Fibroblast of skin of back (primary cell): ENCODE measurements at regions not wholly inside any gene's neighbourhood (a gene's known extent, or its start where the extent isn't known, plus 50 kb on each side); places are given as distances from the start of the nearest gene placed in this dataset.
"Not testable (repeated sequence)": the region's sequence is repeated elsewhere in the genome, so short reads cannot be mapped to it uniquely, and the experiment has no call there.

Experiments
- DNase-seq: peaks from one replicate; pipeline ENCODE4 v3.0.0-alpha.2; 2013

- DNase-seq = no peak
Measured at GRCh38 chr3:137304313-137305056, 346.7 kb downstream of the IL20RB start.

- DNase-seq = no peak
Measured at GRCh38 chr3:137324114-137324513, 366.3 kb downstream of the IL20RB start.

GRCh38 chr3:137325170-137325569 is 367.4 kb downstream of the IL20RB start:
- DNase-seq = no peak

GRCh38 chr3:137325934-137326333 is 368.2 kb downstream of the IL20RB start:
- DNase-seq = no peak

- DNase-seq = no peak
Measured at GRCh38 chr3:137329594-137329993, 371.8 kb downstream of the IL20RB start.

GRCh38 chr3:137330246-137330645 is 372.5 kb downstream of the IL20RB start:
- no peak for DNase-seq

GRCh38 chr3:137332297-137332696 is 374.5 kb downstream of the IL20RB start:
- DNase-seq = no peak

GRCh38 chr3:137335478-137335877 is 377.7 kb downstream of the IL20RB start:
- no peak for DNase-seq

- DNase-seq = not testable (repeated sequence)
Measured at GRCh38 chr3:137338400-137338799, 380.6 kb downstream of the IL20RB start.

GRCh38 chr3:137343283-137343682 is 385.5 kb downstream of the IL20RB start:
- no peak for DNase-seq

- DNase-seq = no peak
Measured at GRCh38 chr3:137347132-137347531, 389.3 kb downstream of the IL20RB start.

GRCh38 chr3:137347817-137348368 is 390.1 kb downstream of the IL20RB start:
- DNase-seq = no peak

- DNase-seq = no peak
Measured at GRCh38 chr3:137348936-137349335, 391.2 kb downstream of the IL20RB start.

GRCh38 chr3:137349557-137350348 is 392.0 kb downstream of the IL20RB start:
- DNase-seq = no peak

GRCh38 chr3:137360531-137361201 is 402.9 kb downstream of the IL20RB start:
- DNase-seq = no peak

- no peak for DNase-seq
Measured at GRCh38 chr3:137382005-137382594, 382.0 kb upstream of the SOX14 start.

GRCh38 chr3:137385922-137386321 is 378.2 kb upstream of the SOX14 start:
- no peak for DNase-seq

- DNase-seq = no peak
Measured at GRCh38 chr3:137409584-137409983, 354.5 kb upstream of the SOX14 start.

GRCh38 chr3:137410028-137410427 is 354.1 kb upstream of the SOX14 start:
- DNase-seq = no peak

- DNase-seq = no peak
Measured at GRCh38 chr3:137420198-137420995, 343.7 kb upstream of the SOX14 start.

GRCh38 chr3:137438561-137438960 is 325.6 kb upstream of the SOX14 start:
- no peak for DNase-seq

- DNase-seq = no peak
Measured at GRCh38 chr3:137460944-137461343, 303.2 kb upstream of the SOX14 start.
